SK-N-SH (cell line): ENCODE measurements at regions not wholly inside any gene's neighbourhood (a gene's known extent, or its start where the extent isn't known, plus 50 kb on each side); places are given as distances from the start of the nearest gene placed in this dataset.

ENCODE experiments used
- CTCF ChIA-PET: fragments of 300-600, 350-600 bp; formaldehyde crosslinking; extraction: SDS; loops from one replicate; lab custom pipeline; 2021; lab: Yijun Ruan, JAX
- POLR2A ChIA-PET: fragments of 350-600 bp; sonication (Branson Sonifier 250); formaldehyde crosslinking; extraction: SDS; loops from one replicate; lab custom pipeline; 2020; ENCODE audit warnings: antibody characterized with exemption, inconsistent platforms; lab: Yijun Ruan, JAX
- DNase-seq: peaks from one replicate; pipeline ENCODE4 v3.0.0; 2012
- H2AFZ ChIP-seq: fragments of 200-600 bp; sonication (generic); 2 replicates; pipeline ENCODE4 v1.8.1; 2016; ENCODE audit warnings: antibody characterized with exemption, mild to moderate bottlenecking, low read depth
- H3F3A ChIP-seq: fragments of 200-600 bp; sonication (generic); replicated peaks from 2 replicates; pipeline ENCODE3; 2016; ENCODE audit warnings: antibody characterized with exemption, mild to moderate bottlenecking; ENCODE audit not compliant: insufficient read depth
- H3K27ac ChIP-seq, 2 experiments: fragments of 200-500 bp in 1 of 2; fragments of 200-600 bp in 1 of 2; sonication (Bioruptor generic) in 1 of 2; sonication (generic), shearing (Covaris generic) in 1 of 2; 2 replicates each; pipeline versions ENCODE4 v1.5.1 to v1.6.1; 2014 to 2016; ENCODE audit warnings: low read depth in 2 of 2, inconsistent platforms in 1 of 2, low read length in 1 of 2, mild to moderate bottlenecking in 1 of 2, mixed read lengths in 1 of 2
- H3K27me3 ChIP-seq: fragments of 200-600 bp; sonication (generic), shearing (Covaris generic); 2 replicates; pipeline ENCODE4 v1.6.1; 2016; ENCODE audit warnings: mixed run types; ENCODE audit not compliant: insufficient read depth
- H3K36me3 ChIP-seq, 2 experiments: fragments of 200-500 bp in 1 of 2; fragments of 200-600 bp in 1 of 2; sonication (Bioruptor generic) in 1 of 2; sonication (generic) in 1 of 2; replicated peaks in 1 of 2; 2 replicates each; pipeline versions ENCODE3 to v1.5.1; 2014 to 2016; ENCODE audit warnings: low read length in 1 of 2, mild to moderate bottlenecking in 1 of 2; ENCODE audit not compliant: insufficient read depth in 2 of 2, control insufficient read depth in 1 of 2
- H3K4me1 ChIP-seq, 2 experiments: fragments of 200-500 bp in 1 of 2; fragments of 200-600 bp in 1 of 2; sonication (Bioruptor generic) in 1 of 2; sonication (generic), shearing (Covaris generic) in 1 of 2; 2 replicates each; pipeline versions ENCODE4 v1.5.1 to v1.6.1; 2014 to 2016; ENCODE audit warnings: low read depth in 1 of 2, low read length in 1 of 2, mixed run types in 1 of 2; ENCODE audit not compliant: insufficient read depth in 2 of 2, control insufficient read depth in 1 of 2
- H3K4me2 ChIP-seq: fragments of 200-600 bp; sonication (generic), shearing (Covaris generic); 2 replicates; pipeline ENCODE4 v1.6.1; 2017; ENCODE audit warnings: mixed run types
- H3K4me3 ChIP-seq, 2 experiments: fragments of 200-500 bp in 1 of 2; fragments of 200-600 bp in 1 of 2; sonication (Bioruptor generic) in 1 of 2; sonication (generic), shearing (Covaris generic) in 1 of 2; 2 replicates each; pipeline versions ENCODE4 v1.5.1 to v1.8.1; 2014 to 2016; ENCODE audit warnings: low read depth in 2 of 2, inconsistent platforms in 1 of 2, low read length in 1 of 2, mild to moderate bottlenecking in 1 of 2, mixed read lengths in 1 of 2, moderate library complexity in 1 of 2
- H3K79me2 ChIP-seq: fragments of 200-600 bp; sonication (generic); 2 replicates; pipeline ENCODE4 v1.8.1; 2017; ENCODE audit warnings: mild to moderate bottlenecking; ENCODE audit not compliant: insufficient read depth
- H3K9ac ChIP-seq: fragments of 200-600 bp; sonication (generic); 2 replicates; pipeline ENCODE4 v1.6.1; 2017; ENCODE audit warnings: mixed run types
- H3K9me2 ChIP-seq: fragments of 200-600 bp; sonication (generic); 2 replicates; pipeline ENCODE4 v1.6.1; 2017; ENCODE audit warnings: mixed run types
- H3K9me3 ChIP-seq: fragments of 200-600 bp; sonication (generic); 2 replicates; pipeline ENCODE4 v1.6.1; 2017; ENCODE audit warnings: mixed run types, mild to moderate bottlenecking, moderate library complexity
- H4K20me1 ChIP-seq: fragments of 200-600 bp; sonication (generic); 2 replicates; pipeline ENCODE4 v1.6.1; 2017; ENCODE audit warnings: mild to moderate bottlenecking, mixed run types; ENCODE audit not compliant: insufficient read depth
- FOSL2 ChIP-seq: IDR thresholded peaks from 2 replicates; pipeline ENCODE4 v1.4.0; 2012; ENCODE audit warnings: low read depth, mild to moderate bottlenecking, moderate library complexity, borderline replicate concordance
- GATA2 ChIP-seq: sonication (generic); formaldehyde crosslinking; IDR thresholded peaks from 2 replicates; pipeline ENCODE4 v1.5.0; 2020; ENCODE audit warnings: mild to moderate bottlenecking, missing genetic modification reagents
- IRF3 ChIP-seq: fragments of 150-350 bp; IDR thresholded peaks from 2 replicates; pipeline ENCODE4 v1.6.1; 2016; ENCODE audit warnings: mild to moderate bottlenecking, low read depth, low read length
- JUND ChIP-seq: IDR thresholded peaks from 2 replicates; pipeline ENCODE4 v1.4.0; 2012
- MEF2A ChIP-seq: IDR thresholded peaks from 2 replicates; pipeline ENCODE4 v1.4.0; 2012; ENCODE audit warnings: low read depth, borderline replicate concordance
- MXI1 ChIP-seq: IDR thresholded peaks from 2 replicates; pipeline ENCODE4 v1.6.1; 2012; ENCODE audit warnings: mild to moderate bottlenecking, low read depth, low read length, improper control_type of control experiment
- NFIC ChIP-seq: IDR thresholded peaks from 2 replicates; pipeline ENCODE4 v1.4.0; 2012; ENCODE audit warnings: borderline replicate concordance
- POLR2AphosphoS5 ChIP-seq: IDR thresholded peaks from 2 replicates; pipeline ENCODE4 v1.6.1; 2012; ENCODE audit warnings: low read depth, low read length
- RCOR1 ChIP-seq: fragments of 150-350 bp; IDR thresholded peaks from 2 replicates; pipeline ENCODE4 v1.6.1; 2017; ENCODE audit warnings: antibody characterized with exemption, low read length
- RXRA ChIP-seq: IDR thresholded peaks from 2 replicates; pipeline ENCODE4 v1.4.0; 2012; ENCODE audit warnings: low read depth, mild to moderate bottlenecking, borderline replicate concordance
- SIN3A ChIP-seq: IDR thresholded peaks from 2 replicates; pipeline ENCODE4 v1.6.1; 2012; ENCODE audit warnings: low read depth, mild to moderate bottlenecking, low read length, moderate library complexity, borderline replicate concordance
- SMC3 ChIP-seq: IDR thresholded peaks from 2 replicates; pipeline ENCODE4 v1.6.1; 2012; ENCODE audit warnings: low read depth, low read length, improper control_type of control experiment
- TAF1 ChIP-seq: IDR thresholded peaks from 2 replicates; pipeline ENCODE4 v1.6.1; 2012; ENCODE audit warnings: low read depth, mild to moderate bottlenecking, low read length, moderate library complexity, borderline replicate concordance
- TCF12 ChIP-seq: IDR thresholded peaks from 2 replicates; pipeline ENCODE4 v1.4.0; 2012
- USF1 ChIP-seq: IDR thresholded peaks from 2 replicates; pipeline ENCODE4 v1.4.0; 2012; ENCODE audit warnings: low read depth, borderline replicate concordance
- USF2 ChIP-seq: fragments of 150-350 bp; IDR thresholded peaks from 2 replicates; pipeline ENCODE4 v1.6.1; 2017; ENCODE audit warnings: antibody characterized with exemption, low read length, low read depth, borderline replicate concordance
- WGBS: methylation state at CpG from one replicate; pipeline ENCODE4 v1.1.6; 2017; ENCODE audit warnings: low lambda C conversion rate; 5-methylcytosine and 5-hydroxymethylcytosine counted together
- TF ChIP-seq, protein P1 (sequence below): IDR thresholded peaks from 2 replicates; pipeline ENCODE4; 2012
- TF ChIP-seq, protein P2 (sequence below): fragments of 200-600 bp; sonication (generic); IDR thresholded peaks from 2 replicates; pipeline ENCODE4 v1.6.1; 2017; ENCODE audit warnings: antibody characterized with exemption, mild to moderate bottlenecking, moderate library complexity
- TF ChIP-seq, protein P3 (sequence below): IDR thresholded peaks from 2 replicates; pipeline ENCODE4 v1.4.0; 2012; ENCODE audit warnings: low read depth, borderline replicate concordance

DNA sequence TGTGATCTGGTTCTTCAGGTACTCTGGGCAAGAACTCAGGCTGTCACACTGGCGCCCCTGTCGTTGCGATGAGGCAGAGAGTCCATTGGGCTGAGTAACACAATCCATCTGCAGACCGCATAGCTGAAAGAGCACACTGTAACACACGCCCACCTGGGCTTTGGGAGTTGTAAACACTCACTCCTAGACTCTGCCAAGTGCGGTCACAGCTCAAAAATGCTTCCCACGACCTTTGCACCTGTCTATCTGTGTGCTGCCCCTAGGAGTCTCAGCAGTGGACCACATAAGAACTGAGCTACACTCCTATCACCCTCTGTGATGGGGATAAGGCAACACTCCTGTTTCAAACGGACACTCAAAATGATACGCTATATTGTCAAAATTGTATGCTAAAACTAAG is 2028.3 kb downstream of the PCDH7 start:
- Histone ChIP-seq H3K27me3 (no peaks in the 10 kb centered on the region), H3K9me3 (no peaks in the 10 kb centered on the region; the same call in 1 of the 2 replicates), H3F3A (no peaks in the 10 kb centered on the region), H3K4me3 (no peak overlapping the region), H3K9ac (no peak overlapping the region), H3K4me1 (no peaks in the 10 kb centered on the region), H2AFZ (no peak overlapping the region), H4K20me1 (no peaks in the 10 kb centered on the region), H3K4me2 (no peak overlapping the region), H3K36me3 (no peaks in the 10 kb centered on the region), H3K79me2 (no peaks in the 10 kb centered on the region), H3K27ac (no peak overlapping the region), H3K9me2 (no peaks in the 10 kb centered on the region)
- no peak for TF ChIP-seq POLR2AphosphoS5
- WGBS = 40% methylated on average over 9 of the region's 9 CpGs
- DNase-seq = no peak
- ChIA-PET CTCF (no interaction called here), POLR2A (no interaction called here)

DNA sequence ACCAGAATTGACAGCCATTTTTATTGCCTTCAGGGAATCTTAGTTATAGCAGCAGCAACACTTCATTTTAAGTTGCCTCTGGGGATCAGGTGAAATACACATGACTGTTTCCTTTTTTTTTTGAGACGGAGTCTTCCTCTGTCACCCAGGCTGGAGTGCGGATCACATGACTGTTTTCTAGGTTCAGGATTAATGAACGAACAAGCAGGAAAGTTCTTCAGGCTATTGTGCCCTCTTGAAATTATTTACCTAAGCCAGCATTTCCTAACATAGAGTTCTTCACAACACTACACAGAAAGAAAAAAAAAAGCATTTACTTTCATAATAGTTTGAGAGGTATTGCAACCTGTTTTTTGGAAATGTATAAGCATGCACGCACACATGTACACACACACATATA is 2032.8 kb downstream of the PCDH7 start:
- ChIA-PET CTCF (no interaction called here), POLR2A (no interaction called here)
- H3F3A ChIP-seq = no peaks in the 10 kb centered on the region
- no peaks in the 10 kb centered on the region for H3K27me3 ChIP-seq
- H3K9ac ChIP-seq = no peak overlapping the region
- no peaks in the 10 kb centered on the region; the same call in 1 of the 2 replicates for H3K9me3 ChIP-seq
- H3K4me3 ChIP-seq = no peak overlapping the region
- no peak for DNase-seq
- H3K36me3 ChIP-seq = no peaks in the 10 kb centered on the region
- H3K4me1 ChIP-seq = no peaks in the 10 kb centered on the region
- TF ChIP-seq, protein P1, sequence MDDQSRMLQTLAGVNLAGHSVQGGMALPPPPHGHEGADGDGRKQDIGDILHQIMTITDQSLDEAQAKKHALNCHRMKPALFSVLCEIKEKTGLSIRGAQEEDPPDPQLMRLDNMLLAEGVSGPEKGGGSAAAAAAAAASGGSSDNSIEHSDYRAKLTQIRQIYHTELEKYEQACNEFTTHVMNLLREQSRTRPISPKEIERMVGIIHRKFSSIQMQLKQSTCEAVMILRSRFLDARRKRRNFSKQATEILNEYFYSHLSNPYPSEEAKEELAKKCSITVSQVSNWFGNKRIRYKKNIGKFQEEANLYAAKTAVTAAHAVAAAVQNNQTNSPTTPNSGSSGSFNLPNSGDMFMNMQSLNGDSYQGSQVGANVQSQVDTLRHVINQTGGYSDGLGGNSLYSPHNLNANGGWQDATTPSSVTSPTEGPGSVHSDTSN = no peak
- TF ChIP-seq, protein P2, sequence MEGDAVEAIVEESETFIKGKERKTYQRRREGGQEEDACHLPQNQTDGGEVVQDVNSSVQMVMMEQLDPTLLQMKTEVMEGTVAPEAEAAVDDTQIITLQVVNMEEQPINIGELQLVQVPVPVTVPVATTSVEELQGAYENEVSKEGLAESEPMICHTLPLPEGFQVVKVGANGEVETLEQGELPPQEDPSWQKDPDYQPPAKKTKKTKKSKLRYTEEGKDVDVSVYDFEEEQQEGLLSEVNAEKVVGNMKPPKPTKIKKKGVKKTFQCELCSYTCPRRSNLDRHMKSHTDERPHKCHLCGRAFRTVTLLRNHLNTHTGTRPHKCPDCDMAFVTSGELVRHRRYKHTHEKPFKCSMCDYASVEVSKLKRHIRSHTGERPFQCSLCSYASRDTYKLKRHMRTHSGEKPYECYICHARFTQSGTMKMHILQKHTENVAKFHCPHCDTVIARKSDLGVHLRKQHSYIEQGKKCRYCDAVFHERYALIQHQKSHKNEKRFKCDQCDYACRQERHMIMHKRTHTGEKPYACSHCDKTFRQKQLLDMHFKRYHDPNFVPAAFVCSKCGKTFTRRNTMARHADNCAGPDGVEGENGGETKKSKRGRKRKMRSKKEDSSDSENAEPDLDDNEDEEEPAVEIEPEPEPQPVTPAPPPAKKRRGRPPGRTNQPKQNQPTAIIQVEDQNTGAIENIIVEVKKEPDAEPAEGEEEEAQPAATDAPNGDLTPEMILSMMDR = no peak
- TF ChIP-seq RXRA = no peak
- TF ChIP-seq USF2 = no peak
- TF ChIP-seq, protein P3, sequence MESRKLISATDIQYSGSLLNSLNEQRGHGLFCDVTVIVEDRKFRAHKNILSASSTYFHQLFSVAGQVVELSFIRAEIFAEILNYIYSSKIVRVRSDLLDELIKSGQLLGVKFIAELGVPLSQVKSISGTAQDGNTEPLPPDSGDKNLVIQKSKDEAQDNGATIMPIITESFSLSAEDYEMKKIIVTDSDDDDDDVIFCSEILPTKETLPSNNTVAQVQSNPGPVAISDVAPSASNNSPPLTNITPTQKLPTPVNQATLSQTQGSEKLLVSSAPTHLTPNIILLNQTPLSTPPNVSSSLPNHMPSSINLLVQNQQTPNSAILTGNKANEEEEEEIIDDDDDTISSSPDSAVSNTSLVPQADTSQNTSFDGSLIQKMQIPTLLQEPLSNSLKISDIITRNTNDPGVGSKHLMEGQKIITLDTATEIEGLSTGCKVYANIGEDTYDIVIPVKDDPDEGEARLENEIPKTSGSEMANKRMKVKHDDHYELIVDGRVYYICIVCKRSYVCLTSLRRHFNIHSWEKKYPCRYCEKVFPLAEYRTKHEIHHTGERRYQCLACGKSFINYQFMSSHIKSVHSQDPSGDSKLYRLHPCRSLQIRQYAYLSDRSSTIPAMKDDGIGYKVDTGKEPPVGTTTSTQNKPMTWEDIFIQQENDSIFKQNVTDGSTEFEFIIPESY = no peak
- TF ChIP-seq TCF12 = no peak
- TF ChIP-seq NFIC = no peak
- TF ChIP-seq JUND = no peak
- TF ChIP-seq TAF1 = no peak
- TF ChIP-seq GATA2 = no peak
- TF ChIP-seq IRF3 = no peak
- TF ChIP-seq SIN3A = no peak
- no peak for TF ChIP-seq SMC3
- TF ChIP-seq RCOR1 = no peak
- TF ChIP-seq MEF2A = no peak
- no peak for TF ChIP-seq POLR2AphosphoS5
- no peak for TF ChIP-seq FOSL2
- no peak for TF ChIP-seq USF1
- no peak for TF ChIP-seq MXI1
- no peaks in the 10 kb centered on the region for H3K79me2 ChIP-seq
- no peak overlapping the region for H2AFZ ChIP-seq
- no peak overlapping the region for H3K27ac ChIP-seq
- H3K9me2 ChIP-seq = no peaks in the 10 kb centered on the region
- WGBS = 23% methylated on average over 4 of the region's 4 CpGs
- no peaks in the 10 kb centered on the region for H4K20me1 ChIP-seq
- H3K4me2 ChIP-seq = no peak overlapping the region
